ENCODE measurements at regions not wholly inside any gene's neighbourhood (a gene's known extent, or its start where the extent isn't known, plus 50 kb on each side); places are given as distances from the start of the nearest gene placed in this dataset.
"Not testable (repeated sequence)": the region's sequence is repeated elsewhere in the genome, so short reads cannot be mapped to it uniquely, and the experiment has no call there.

DNA sequence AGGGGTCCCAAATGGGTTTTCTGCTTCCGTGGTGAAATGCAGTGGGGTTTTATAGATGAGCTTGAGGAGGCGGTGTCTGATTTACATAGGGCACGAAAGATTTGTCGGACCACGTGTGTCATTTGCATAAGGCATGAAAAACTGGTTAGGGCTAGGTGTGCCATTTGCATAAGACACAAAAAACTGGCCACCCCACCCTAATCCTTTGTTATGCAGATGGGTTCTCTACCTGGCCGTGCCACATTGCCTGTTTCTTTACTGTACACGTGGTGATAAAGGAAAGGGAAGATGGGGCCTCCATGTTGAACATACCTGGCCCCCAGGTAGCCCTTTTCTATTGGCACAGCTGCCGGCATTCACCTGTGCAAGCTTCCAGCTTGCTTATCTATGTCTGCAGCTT is 57.6 kb upstream of the OLIG2 start:
- dilution Hi-C loops (cut with HindIII; ENCODE audit: low sequenced_read_pairs, unreplicated experiment); H2BK120ac ChIP-seq (ENCODE audit: low read depth, low read length); H2AFZ ChIP-seq (replicated peaks; ENCODE audit: low read length, poor library complexity); H3K27ac ChIP-seq (ENCODE audit: insufficient read depth, low read length); H3K9me1 ChIP-seq (ENCODE audit: insufficient read depth, low read length); H3K18ac ChIP-seq (ENCODE audit: low read depth, low read length); H3K23ac ChIP-seq (ENCODE audit: low read depth, low read length); H3K9ac ChIP-seq (ENCODE audit: low read depth, low read length); H4K20me1 ChIP-seq (ENCODE audit: insufficient read depth, low read length); H3K4me1 ChIP-seq (ENCODE audit: control insufficient read depth, insufficient read depth, low read length); DNase-seq; H2BK5ac ChIP-seq (ENCODE audit: low read depth, low read length, poor library complexity, severe bottlenecking); H4K8ac ChIP-seq (ENCODE audit: low read depth in 2 of 2, low read length in 2 of 2); H3K9me3 ChIP-seq (ENCODE audit: control insufficient read depth, insufficient read depth, low read length); BruUV-seq (replicated peaks); H2AK9ac ChIP-seq (replicated peaks; ENCODE audit: low read depth, low read length, poor library complexity); POLR2A ChIA-PET (ENCODE audit: unreplicated experiment); H3K27me3 ChIP-seq (ENCODE audit: control insufficient read depth, insufficient read depth, low read length); H3K14ac ChIP-seq (replicated peaks; ENCODE audit: low read depth, low read length); H4K91ac ChIP-seq (ENCODE audit: insufficient read depth, low read depth, low read length); H3K4ac ChIP-seq (ENCODE audit: low read depth, low read length); CTCF ChIA-PET; H2BK20ac ChIP-seq (ENCODE audit: low read depth, low read length); ATAC-seq (ENCODE audit: low read depth); H3K4me2 ChIP-seq (ENCODE audit: low read depth, low read length); H3K36me3 ChIP-seq (ENCODE audit: control insufficient read depth, insufficient read depth, low read length); H3K56ac ChIP-seq (ENCODE audit: extremely low read depth, insufficient read depth, low read length); H3K79me1 ChIP-seq (ENCODE audit: low read depth in 1 of 2, low read length in 2 of 2); H4K5ac ChIP-seq (ENCODE audit: low read depth, low read length); H2AK5ac ChIP-seq (ENCODE audit: low read depth, low read length); H2BK15ac ChIP-seq (ENCODE audit: low read depth, low read length); H3K4me3 ChIP-seq (ENCODE audit: insufficient read depth, low read depth, low read length); intact Hi-C loops (cut with micrococcal nuclease); in situ Hi-C loops (cut with MboI; ENCODE audit: low sequenced_read_pairs): not testable (repeated sequence)
- 22% methylated on average over 1 of the region's 8 CpGs; no CpG with 5 or more reads in 1 of the 2 experiments for WGBS, 2 experiments (ENCODE audit: extremely low coverage in 2 of 2, insufficient read length in 1 of 2)

All from IMR-90 (cell line).